Fibroblast of skin of back (primary cell): ENCODE measurements at regions not wholly inside any gene's neighbourhood (a gene's known extent, or its start where the extent isn't known, plus 50 kb on each side); places are given as distances from the start of the nearest gene placed in this dataset.
"Not testable (repeated sequence)": the region's sequence is repeated elsewhere in the genome, so short reads cannot be mapped to it uniquely, and the experiment has no call there.

ENCODE experiments used
- DNase-seq: peaks from one replicate; pipeline ENCODE4 v3.0.0-alpha.2; 2013

DNA sequence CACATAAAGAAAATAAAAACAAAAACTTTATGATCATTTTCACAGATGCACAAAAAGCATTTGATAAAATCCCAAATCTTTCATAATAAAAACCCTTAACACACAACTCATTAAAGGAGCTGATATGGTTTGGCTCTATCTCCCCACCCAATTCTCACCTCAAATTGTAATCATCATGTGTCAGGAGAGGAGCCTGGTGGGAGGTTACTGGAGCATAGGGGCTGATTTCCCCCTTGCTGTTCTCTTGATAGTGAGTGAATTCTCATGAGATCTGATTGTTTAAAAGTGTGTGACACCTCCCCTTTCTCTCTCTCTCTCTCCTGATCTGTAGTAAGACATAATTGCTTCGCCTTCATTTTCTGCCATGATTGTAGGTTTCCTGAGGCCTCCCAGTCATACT, 790.7 kb downstream of the C12orf50 start:
- no peak for DNase-seq

DNA sequence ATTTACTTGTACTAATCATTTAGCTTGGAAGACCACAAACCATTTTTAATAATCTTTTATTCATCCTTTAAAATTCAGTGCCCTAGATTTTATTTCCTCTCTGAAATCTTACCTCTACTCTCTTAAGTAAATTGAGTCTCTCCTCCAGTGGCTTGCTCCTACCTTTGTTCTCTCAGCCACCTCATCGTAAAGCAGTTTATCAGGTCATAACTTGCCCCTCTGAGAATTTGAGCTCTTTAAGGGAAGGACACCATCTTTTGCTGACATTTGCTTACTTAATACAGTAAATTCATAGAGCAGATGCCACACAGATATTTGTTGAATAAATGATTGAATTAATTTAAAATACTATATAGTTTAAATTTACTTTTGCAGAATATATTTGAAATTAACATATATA, 794.3 kb downstream of the C12orf50 start:
- no peak for DNase-seq

GRCh38 chr12:87233671-87234070, 795.5 kb downstream of the C12orf50 start:
- no peak for DNase-seq

DNA sequence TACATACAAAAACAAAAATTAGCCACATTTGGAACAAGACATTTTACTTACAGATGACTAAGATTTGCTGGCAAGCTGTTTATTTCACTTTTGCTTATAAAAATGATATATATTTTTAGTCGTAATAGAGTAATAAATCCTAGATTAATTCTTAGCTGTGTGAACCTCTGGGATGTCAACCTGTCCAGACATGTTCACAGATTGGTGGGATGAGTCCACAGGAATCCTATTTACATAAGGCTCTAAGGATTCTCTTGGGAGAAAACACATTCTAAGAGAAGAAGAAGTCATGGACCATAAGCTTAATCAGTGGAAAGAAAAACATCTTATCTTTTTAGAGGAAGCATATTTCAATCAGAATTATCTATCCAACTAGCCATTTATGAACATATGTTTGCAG, 797.4 kb downstream of the C12orf50 start:
- no peak for DNase-seq

DNA sequence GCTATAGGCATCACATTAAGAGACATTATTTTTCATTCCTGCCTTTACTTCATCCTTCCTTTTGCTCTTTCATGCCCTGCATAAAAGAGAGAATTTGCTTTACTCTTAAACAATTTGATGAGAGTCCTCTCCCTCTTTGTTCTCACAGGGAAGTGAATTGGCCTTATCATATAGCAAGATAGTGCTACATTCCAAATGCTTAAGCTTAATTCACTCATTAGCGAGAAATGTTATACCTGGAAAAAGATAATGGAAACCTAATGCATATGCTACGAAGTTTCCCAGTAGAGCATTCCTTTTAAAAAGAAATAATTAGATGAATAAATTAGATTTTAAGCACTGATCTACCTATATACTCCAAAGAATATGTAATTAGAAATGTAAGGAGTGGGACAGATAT, 798.8 kb downstream of the C12orf50 start:
- no peak for DNase-seq

- peak; percentile 47 for DNase-seq
Measured at GRCh38 chr12:87227162-87227561, 802.0 kb downstream of the C12orf50 start.

DNA sequence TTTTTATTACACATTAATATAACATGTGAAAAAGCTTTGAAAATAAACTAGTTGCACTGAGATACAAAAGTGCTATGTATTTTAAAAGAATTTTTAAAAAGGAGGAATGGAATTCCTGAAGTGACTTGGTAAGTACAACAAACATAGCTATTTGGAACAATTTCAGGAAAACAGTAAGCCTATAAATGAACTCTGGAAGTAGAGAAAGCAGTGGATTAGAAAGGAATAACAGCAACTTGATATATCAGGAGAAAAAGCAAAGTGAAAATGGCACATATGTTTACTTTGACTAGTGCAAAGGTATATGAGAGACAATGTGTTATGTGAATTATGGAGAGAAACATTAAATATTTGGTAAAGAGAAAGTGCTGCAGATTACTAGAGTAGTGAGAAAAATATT, 811.7 kb downstream of the C12orf50 start:
- DNase-seq, result peak; percentile 5

DNA sequence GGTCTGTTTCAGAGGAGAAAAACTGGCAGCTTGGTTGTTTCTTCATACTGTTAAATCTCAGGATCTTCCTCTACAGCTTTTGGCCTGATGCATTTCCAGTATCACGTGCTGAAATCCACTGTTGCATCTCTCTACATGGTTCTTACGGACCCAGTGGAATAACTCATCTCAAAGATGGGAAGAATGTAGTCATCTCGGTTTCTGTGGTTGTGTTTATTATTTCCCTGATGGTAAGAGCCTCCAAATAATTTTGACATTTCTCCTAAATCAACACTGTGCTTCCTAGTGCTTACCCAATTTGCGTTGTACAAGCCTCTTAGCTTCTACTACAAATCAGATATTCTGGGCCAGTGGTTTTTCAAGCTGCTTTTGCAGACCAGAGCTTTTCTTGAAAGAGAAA, 812.8 kb downstream of the C12orf50 start:
- peak; percentile 1 for DNase-seq

GRCh38 chr12:87202189-87202588, 827.0 kb downstream of the C12orf50 start:
- DNase-seq, result no peak

DNA sequence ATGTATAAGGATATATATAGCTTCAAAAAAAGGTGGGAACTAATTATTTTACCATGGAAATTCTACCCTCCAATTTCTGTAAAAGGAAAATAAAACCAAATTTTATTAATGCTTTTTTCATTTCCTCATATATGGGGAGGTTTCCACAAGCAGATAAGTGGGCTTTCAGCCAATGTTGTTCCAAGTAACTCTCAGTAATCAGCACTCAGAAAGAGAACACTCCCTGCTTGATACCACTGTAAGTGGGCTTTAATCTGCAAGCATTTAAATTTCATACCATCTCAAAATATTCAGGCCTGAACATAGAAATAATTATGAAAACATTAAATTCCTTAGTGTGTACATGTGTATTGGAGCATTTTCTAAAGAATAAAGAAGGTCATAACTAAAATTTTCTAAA, 827.6 kb downstream of the C12orf50 start:
- DNase-seq, result no peak

GRCh38 chr12:87200289-87200979, 828.8 kb downstream of the C12orf50 start:
- no peak for DNase-seq

GRCh38 chr12:87198181-87198580, 831.0 kb downstream of the C12orf50 start:
- DNase-seq, result no peak

DNA sequence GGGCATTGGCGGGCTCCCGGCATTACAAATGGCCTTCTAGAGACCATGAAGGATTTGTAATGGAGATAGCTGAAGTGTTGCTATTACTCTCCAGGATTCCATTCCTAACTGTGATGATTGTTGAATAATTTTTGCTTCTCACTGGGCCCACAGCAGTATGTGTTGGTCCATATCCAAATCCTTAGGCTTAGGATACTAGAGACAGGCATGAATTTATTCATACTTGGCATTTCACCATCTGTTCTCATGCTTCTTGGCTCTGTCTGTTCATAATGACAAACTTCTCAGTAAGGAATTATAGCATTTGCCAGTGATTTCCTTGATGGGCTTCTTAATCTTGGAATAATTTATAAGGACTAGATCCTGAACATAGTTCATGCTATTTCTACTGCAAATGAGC, 832.9 kb downstream of the C12orf50 start:
- DNase-seq, result peak; percentile 35

DNA sequence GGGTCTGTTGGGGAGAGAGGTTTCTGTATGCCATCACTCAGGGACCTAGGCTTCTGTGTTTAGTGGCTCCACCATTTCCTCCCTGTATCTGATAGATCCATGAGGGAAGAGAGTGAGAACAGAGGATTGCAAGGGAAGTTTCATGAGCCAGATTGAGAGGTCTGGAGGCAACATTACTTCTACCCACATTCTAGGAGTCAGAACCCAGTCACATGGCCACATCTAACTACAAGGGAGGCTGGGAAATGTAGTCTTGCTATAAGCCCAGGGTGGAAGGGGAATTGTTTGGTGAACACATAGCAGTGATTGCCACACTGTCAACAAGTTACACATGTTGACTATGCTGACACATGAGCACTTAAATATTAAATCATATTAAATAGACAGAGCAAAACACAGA, 834.8 kb downstream of the C12orf50 start:
- not testable (repeated sequence) for DNase-seq

GRCh38 chr12:87185367-87185766, 843.8 kb downstream of the C12orf50 start:
- DNase-seq, result no peak

GRCh38 chr12:87182696-87183233, 846.4 kb downstream of the C12orf50 start:
- DNase-seq, result no peak

- DNase-seq, result no peak
Measured at GRCh38 chr12:87171356-87171755, 857.8 kb downstream of the C12orf50 start.

GRCh38 chr12:87169010-87169409, 860.2 kb downstream of the C12orf50 start:
- no peak for DNase-seq

GRCh38 chr12:87165733-87166375, 863.3 kb downstream of the C12orf50 start:
- no peak for DNase-seq

DNA sequence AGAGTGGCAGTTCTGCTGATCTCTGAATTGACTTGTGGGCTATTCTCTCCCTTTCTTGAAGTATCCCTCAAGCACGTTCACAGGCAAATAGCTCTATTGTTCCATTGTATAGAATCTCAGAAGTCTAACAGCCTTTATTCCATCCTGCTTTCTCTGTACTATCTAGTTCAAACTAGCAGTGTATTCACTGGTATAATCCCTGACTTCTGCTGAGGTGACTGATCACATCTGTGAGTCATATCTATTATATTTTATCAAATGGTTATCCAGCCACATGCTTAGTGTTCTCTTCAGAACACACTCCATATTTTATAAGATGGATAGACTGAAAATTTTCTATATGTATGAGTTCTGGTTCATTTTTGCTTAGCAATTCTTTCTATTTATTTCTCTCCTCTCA, 866.1 kb downstream of the C12orf50 start:
- DNase-seq, result no peak

DNA sequence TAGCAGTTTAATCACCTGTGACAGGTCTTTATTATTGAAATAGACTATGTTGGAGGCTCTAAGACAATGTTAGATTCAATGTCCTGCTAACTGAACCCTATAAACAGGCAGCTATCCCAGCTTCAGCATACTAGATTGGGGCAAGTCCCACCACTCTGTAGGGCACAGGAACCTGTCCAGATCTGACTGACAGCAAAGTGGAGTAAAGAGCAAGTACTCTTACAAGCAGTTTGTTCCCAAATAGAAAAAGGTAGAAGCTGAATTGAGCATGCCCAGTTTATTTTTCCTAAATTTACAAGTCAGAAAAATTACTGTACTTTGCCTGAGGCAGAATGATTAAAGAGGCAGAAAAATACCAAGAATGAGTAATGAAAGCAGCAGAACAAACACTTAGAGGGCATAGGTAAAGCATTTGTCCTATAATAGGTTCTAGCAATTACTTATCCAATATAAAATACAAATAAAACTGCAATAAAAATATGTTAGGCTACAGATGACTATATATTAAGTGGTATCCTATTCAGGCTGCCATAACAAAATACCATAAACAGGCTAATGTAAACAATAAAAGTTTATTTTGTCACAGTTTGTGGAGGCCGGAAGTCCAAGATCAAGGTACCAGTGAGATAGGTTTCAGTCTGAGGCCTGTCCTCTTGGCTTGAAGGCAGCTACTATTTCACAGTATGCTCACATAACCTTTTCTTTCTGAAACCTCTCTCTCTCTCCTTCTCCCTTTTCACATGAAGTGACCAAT, 868.2 kb downstream of the C12orf50 start:
- no peak for DNase-seq

- DNase-seq, result peak; percentile 90
Measured at GRCh38 chr12:87157791-87158190, 871.4 kb downstream of the C12orf50 start.

- DNase-seq, result peak; percentile 22
Measured at GRCh38 chr12:87155621-87156020, 873.6 kb downstream of the C12orf50 start.
